ENCODE measurements at regions not wholly inside any gene's neighbourhood (a gene's known extent, or its start where the extent isn't known, plus 50 kb on each side); places are given as distances from the start of the nearest gene placed in this dataset.
"Not testable (repeated sequence)": the region's sequence is repeated elsewhere in the genome, so short reads cannot be mapped to it uniquely, and the experiment has no call there.

DNA sequence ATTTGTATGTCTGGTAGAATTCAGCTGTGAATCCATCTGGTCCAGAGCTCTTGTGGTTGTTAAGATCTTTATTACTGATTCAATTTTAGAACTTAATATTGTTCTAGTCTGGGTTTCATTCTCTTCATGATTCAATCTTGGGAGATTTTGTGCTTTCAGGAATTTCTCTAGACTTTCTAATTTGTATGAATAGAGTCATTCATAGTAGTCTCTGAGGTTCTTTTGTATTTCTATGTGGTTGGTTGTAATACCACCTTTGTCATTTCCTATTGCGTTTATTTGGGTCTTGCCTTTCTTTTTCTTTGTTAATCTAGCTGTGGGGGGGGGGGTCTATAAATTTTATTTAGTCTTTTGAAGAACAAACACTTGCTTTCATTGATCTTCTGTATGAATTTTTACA, 824.8 kb upstream of the GALNTL6 start:
- DNase-seq (ENCODE audit: low spot score), result no peak

DNA sequence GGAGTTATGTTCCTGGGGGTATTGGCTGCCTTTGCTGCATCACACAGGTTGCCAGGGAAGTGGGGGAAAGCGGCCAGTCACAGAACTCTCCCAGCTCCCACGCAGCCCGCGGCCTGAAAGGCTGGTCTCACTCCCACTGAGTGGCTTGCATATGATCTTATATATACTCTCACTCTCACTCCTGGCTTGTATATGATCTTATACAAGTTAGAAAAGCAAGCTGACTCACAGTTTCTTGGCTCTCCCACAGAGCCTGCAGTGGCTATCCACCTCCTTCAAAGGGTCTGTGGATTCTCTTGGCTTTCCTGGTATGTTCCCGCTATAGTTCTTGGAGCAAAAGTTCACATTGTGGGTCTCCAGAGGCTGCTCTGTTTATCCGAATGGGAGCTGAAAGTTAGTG, 833.5 kb upstream of the GALNTL6 start:
- no peak for DNase-seq (ENCODE audit: low spot score)

DNA sequence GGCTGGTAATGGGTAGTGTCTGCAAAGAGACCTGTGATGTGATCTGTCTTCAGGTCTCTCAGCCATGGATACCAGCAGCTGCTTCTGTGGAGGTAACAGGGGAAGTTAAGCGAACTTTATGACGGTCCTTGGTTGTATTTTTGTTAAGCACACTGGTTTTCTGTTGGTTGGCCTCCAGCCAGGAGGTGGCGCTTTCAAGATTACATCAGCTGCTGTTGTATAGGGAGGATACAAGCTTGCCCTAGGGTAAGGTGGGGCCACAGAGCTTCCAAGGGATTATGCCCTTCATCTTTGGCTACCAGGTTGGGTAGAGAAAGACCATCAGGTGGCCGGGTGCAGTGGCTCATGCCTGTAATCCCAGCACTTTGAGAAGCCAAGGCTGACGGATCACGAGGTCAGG, 834.2 kb upstream of the GALNTL6 start:
- no peak for DNase-seq (ENCODE audit: low spot score)

DNA sequence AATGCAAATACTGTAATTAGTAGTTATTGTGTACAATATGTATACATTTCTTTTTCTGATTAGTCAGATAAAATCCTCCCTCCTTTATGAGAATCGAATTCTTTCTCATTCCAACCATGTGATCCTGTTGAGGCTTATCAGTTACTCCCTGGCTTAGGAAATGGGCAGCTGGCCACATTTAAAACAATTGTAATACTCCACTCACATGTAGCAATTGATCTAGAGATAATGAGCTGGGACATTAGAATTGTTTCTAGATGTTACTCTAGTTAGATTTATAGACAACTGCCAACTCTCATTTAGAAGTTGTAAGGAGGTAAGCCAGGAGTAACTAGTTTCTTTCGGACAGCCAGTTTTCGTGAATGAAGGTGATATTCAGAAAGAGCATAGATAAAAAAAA, 859.3 kb upstream of the AADAT start:
- DNase-seq (ENCODE audit: low spot score), result no peak

DNA sequence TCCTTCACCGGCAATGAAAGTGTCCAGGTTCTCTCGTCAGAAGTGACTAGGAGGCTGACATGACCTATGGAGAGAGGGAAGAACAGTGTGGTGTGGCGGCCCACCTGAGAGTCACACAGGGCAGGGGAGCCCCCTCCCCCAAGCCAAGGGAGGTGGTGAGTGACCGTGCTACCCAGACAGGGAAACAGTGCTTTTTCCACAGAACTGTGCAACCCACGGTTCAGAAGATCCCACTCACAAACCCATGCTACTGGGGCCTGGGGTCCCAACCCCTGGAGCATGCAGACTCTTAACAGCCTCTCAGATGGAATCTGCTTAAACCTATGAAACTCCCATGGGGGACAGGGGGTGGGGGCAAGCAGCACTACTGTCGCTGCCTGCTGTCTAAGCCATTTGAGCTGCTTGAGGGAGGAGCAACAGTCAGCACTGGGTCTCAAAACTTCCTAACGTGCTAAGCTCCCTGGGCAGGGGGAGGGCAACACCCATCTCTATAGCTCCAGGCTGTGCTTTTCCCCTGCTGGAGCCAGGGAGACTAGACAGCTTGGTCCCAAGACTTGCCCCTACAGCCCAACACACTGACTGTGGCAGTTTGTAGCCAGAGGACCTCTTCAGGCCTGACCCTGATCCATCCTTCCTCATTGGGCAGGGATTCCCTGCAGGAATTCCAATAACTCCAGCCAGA, 850.4 kb upstream of the AADAT start:
- no peak for DNase-seq (ENCODE audit: low spot score)

DNA sequence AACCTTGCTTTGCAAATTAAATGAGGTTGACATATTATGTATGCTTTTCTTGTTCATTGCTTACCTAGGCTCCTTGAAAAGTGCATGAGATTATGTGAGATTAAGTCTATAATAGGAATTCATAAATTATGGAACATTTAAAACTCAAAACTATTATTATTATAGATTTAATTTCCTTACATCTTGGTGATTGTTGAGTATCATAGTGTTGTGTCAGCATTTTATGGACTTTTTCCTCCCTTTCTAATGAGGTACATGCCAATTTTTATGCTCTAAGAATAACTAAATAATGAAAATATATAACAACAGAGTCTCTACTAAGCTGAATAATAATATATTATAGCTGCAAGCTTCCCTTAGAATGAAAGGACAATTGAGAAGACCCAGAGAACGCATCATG, 848.8 kb upstream of the AADAT start:
- DNase-seq (ENCODE audit: low spot score), result no peak

DNA sequence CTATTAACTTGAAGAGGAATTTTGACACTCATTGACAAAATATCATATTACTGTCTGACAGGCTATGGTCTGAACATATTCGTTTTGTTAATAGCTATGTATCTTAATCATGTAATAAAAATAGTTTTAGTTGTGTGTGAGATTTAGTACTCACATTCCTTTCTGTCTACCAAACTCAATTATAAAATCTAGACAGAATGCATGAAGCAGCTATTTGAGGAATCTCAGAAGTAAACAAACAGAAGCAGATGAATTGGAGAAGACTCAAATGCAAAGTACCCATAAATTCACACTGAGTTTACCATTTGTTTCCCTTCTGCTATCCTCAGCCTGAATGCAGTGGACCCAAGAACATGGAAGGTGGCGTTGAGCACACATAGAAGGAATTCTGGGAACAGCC, 841.6 kb upstream of the AADAT start:
- DNase-seq (ENCODE audit: low spot score), result no peak

DNA sequence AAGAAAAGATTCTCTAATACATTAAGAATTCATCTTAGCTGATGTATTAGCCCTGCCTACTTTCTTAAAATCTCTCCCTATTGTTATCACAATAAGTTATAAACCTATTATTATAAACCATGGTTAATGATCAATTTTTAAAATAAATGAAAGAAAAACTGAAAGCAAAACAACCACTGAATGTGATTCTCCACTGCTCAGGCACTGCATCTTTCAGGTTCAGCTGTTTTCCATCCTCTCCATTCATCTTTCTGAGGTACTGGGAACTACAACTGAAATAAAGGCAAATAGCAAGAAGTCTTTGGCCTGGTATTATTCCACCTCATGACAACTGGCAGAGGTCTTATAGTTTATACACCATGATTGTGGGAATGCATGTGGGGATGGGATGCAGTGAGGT, 798.9 kb upstream of the AADAT start:
- DNase-seq (ENCODE audit: low spot score), result no peak

DNA sequence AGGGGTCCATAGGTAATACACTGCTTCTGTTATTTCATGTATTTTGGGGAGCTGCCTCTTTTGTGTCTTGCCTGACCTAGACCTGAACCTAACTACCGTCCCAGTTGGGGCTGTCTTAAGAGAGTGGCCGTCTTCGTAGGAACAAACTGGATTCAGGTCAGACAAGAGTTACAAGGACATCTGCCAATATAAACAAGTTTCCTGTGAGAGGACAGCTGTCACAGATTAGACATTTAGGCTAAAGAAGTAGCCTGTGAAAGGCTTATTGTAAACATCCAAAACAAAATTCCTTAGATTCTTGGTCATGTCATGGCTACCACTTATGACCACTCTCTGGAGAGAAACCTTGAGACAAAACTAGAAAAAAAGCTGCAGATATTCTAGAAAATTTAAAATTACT, 797.6 kb upstream of the AADAT start:
- DNase-seq (ENCODE audit: low spot score), result no peak

DNA sequence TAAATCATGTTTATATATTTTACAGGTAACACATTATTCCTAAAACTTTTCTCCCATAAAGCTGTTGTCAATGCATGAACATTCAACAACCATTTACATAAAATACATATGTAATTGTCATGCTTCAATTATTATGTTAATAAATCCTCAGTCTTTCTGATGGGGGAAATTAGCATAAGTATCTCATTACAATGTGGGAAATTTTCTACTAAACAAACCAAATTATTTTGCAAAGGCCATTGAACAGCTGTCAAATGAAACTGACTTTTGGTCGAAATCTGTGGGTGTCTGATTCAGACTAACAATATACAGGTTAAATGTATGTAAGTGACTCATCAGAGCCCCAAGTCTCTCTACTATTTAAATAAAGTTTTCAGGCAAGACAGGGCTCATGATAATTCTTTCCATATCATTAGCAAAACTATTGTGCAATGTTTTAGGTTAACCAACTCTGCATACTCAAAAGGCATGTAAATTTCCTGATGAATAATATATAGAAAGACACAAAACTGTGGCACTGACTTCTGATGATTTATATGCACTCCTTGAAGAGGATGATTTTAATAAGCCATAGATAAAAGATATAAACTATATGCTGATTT, 795.3 kb upstream of the AADAT start:
- DNase-seq (ENCODE audit: low spot score), result no peak

DNA sequence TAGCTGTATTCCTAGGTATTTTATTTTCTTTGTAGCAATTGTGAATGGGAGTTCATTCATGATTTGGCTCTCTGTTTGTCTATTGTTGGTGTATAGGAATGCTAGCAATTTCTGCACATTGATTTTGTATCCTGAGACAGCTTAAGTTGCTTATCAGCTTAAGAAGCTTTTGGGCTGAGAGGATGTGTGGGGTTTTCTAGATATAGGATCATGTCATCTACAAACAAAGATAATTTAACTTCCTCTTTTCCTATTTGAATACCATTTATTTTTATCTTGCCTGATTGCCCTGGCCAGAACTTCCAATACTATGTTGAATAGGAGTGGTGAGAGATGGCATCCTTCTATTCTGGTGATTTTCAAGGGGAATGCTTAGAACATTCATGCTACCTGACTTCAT, 791.9 kb upstream of the AADAT start:
- DNase-seq (ENCODE audit: low spot score), result not testable (repeated sequence)

DNA sequence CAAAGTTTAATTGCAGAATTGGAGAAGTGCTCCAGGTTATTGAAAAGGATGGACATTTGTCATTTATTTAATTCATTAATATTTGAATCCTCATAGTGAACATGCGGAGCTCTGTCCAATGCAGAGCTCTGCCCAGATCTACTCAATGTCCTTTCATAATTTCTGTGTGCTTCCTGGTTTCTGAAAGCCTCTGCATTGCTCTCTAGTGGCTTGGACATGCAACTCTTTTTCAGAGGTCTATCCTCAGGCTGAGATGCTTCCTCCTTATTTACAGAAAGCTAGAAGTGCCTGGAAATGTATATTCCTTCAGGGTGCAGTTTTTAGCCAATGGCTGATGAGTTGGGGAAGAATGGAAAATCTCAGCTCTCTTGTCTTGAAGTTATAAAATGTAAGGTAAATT, 786.1 kb upstream of the AADAT start:
- no peak for DNase-seq (ENCODE audit: low spot score)

DNA sequence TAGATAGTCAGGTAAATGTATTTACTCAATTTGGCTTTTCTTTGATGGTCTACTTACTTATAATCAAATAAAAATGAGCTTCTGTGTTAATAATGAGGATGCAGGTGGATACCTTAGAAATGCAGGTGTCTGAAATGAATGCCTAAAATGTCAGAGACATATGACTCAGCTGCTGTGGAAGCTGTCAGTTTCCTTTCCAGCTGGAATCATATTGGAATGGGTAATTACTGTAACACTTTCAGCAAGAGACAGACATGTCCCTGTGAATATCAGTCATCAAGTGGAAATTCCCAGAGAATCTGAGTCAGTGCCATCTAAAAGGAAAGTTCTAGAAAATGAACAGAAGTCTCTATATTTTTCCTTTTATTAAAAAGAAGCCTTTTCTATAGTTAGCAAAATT, 783.0 kb upstream of the AADAT start:
- DNase-seq (ENCODE audit: low spot score), result no peak

DNA sequence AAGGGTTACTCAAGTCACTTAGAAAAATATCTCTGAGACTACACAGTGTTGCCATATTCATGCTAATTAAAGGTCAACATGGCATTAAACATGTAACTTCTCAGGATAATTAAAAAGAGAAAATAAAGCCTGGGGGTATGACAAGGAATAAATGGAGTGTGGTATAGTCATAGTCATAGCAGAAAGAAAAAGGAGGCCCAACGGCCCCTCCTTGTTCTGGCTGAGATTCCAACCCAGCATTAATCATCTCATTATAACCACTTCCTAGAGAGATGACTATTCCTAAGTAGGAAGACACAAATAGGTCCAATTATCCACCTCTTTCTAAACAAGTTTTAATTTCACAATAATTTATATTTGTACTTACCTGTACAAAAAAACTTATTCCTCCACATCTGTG, 778.4 kb upstream of the AADAT start:
- DNase-seq (ENCODE audit: low spot score), result no peak

DNA sequence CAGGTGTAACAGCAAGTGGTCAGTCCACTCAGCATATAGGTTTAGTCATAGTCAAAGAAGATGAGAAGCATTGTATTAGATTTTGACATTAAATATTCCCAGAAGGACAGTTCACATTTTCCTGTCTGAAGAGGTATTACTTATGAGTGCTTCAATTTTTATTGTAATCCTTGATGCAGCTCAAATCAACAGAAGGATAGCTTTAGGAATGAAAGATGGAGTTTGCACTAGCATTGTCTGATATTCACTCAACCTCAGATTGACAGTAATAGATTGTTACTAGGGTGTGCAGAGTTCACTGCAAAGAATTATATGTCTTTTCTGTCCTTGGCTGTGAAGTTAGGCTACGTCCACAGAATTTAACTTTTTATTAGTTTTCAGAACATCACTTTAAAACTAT, 764.3 kb upstream of the AADAT start:
- no peak for DNase-seq (ENCODE audit: low spot score)

DNA sequence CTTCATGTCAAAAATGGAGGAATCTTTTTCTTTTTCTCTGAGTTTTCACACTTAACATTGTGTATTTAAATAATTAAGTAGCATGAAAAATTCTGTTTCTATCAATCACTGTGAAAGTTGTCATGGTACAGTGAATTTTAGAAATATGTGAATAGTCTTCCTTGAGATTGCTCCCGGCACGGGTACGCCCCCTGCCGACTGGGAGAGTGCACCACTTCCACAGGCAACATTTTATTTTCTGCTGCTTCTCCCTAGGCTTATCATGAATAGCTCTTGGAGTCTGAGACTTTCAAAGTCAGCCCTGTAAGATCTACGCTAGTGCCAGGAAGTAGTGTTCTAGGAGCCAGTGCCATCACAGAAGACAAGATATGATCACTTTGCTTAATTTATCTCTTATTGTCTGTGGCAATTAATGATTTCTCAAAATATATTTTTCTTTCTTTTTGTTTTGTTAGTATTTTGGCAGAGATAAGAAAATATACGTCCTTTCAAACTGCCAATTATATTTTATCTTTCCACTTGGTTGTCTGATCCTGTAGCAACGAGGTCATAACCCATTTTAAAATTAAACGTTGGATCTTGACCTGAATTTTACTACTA, 763.8 kb upstream of the AADAT start:
- DNase-seq (ENCODE audit: low spot score), result no peak

DNA sequence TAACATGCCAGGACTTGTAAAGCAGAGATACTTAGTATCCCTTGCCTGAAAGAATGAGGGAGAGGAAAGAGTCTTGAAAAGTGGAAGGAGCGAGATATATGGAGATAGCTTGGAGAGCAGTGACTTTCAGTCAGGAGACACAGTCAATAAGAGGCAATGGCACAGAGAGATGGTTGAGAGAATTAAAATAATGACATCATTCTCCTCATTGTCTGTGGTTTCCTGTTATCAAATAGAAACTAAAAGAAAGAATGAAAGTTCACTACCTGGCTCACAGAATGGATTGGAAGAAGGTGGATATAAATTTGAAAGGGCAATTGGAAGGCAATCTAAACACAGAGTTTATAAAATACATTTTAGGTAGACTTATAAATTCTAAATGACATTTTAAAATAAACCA, 760.2 kb upstream of the AADAT start:
- DNase-seq (ENCODE audit: low spot score), result no peak

DNA sequence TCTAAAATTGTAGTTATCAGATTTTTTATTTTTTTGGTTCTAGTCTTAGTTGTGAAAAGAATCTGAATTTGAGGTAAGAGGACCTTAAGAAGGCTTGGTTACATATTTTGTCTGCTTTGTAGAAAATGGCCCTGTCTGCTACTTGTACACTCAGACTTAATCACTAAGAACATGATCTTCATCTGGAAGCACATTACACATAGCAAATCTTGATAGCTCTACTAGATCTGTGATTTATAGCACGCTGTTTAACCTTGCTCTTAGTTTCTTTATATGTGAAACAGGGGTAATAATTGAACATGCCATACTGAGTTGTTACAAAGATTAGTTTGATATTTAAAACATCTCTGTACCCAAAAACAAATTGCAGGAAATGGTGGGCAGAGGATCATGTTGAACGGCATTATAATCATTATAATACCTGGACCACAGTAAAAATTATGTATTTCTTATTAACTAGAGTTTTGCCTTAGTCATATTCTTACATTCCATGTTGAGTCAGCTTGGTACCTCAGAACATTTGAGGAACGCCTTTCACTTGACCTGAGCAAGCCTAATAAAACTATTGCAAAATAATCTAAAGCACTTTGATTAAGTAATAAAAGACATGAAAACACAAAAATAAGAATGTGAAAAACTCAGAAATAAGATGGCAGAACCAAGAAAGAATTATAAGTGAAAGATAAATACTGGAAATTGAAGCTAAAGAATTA, 738.0 kb upstream of the AADAT start:
- no peak for DNase-seq (ENCODE audit: low spot score)

DNA sequence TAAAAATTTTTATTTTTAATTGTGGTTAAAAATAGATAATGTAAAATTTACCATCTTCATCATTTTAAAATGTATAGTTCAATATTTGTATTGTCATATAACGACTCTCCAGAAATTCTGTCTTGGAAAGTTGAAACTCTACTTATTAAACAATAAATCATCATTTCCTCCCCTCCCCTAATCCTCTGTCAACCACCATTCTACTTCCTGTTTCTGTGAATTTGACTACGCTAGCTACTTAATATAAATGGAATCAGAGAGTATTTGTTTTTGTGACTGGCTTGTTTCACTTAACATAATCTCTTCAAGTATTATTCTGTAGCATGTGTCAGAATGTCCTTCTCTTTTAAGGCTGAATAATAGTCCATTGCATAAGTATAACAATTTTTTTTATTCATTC, 729.0 kb upstream of the AADAT start:
- DNase-seq (ENCODE audit: low spot score), result no peak

DNA sequence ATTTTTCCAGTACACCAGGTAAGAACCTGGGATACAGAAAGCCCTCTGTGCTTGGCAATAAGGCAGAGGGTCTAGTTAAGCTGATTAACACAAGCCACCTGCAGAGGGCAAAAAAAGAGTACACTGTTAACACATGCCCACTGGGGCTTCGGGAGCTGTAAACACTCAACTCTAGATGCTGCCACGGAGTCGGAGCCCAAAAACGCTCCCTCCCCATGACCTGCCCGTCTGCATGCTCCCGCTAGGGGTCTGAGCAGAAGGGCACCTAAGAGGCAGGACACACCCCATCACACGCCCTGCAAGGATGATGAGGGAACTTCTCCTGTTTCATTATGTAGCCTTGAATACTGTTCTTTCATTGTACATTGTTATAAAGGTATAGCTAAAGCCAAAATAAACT, 715.6 kb upstream of the AADAT start:
- DNase-seq (ENCODE audit: low spot score), result no peak

DNA sequence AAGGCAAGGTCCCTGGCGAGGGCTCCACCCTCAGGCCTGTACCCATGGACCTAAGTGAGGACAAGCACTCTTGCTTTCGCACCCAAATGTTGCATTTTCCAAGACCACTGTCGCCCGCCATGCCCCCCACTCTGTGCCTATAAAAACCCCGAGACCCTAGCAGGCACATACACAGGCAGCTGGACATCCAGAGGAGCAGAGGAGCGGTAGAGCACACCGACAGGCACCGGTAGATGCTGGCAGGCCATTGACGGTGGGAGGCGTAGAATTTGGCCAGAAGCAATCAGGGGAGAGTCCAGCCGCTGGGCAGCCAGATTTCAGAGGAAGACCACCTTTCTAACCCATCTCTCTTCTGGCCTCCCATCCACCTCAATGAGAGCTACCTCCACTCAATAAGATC, 715.2 kb upstream of the AADAT start:
- no peak for DNase-seq (ENCODE audit: low spot score)

DNA sequence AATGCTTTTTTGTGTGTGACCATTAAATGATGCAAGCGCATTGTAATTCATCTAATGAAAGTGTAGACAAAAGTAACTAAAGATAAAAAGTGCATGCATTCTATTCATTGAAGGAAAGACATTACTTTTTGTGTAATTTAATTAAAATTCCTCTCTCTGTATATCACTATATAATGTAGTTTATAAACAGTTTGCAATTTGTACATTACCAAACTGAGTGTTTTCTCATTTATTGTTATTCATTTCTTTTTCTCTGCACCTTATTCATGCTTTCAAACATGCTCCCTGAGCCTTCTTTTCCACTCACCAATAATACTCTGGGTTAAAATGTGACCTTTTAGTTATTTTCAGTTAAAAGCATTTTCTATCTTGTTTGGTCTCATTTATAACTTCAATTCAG, 713.7 kb upstream of the AADAT start:
- DNase-seq (ENCODE audit: low spot score), result no peak

DNA sequence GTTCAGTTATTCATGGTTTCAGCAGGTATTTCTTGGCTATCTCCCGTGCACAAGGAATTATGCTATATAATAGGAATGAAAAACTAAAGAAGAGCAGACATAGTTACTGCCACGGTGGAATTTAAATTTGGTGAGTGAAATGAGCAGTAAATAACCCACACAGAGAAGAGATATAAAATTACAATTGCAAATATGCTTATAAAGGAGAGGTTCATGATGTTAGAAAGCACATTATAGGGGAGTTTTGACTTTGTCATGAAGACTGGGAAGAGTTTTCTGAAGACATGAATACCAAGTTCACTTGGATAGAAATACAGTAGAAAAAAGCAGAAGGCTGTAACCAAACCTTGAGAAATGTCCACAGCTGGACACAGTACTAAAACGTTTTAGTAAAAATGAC, 712.0 kb upstream of the AADAT start:
- DNase-seq (ENCODE audit: low spot score), result no peak
